ENCODE measurements at regions not wholly inside any gene's neighbourhood (a gene's known extent, or its start where the extent isn't known, plus 50 kb on each side); places are given as distances from the start of the nearest gene placed in this dataset.

- TF ChIP-seq EZH2 (IDR thresholded peaks at IDR 0.05; ENCODE audit: low read depth), result no peak
- TF ChIP-seq CTCF (conservative IDR thresholded peaks at IDR 0.05), result no peak
Measured at GRCh38 chr18:76231402-76231801, 263.6 kb downstream of the ZNF516 start.
